Gastroesophageal sphincter (tissue), 4 donors: ENCODE measurements at regions not wholly inside any gene's neighbourhood (a gene's known extent, or its start where the extent isn't known, plus 50 kb on each side); places are given as distances from the start of the nearest gene placed in this dataset.

Source experiments
- ATAC-seq: fragments of 150-250 bp; one replicate; pipeline ENCODE4 v1.9.1; 2016; ENCODE audit warnings: mild to moderate bottlenecking, moderate library complexity
- H3K27ac ChIP-seq, 4 donors: fragments of 200-600 bp; sonication (generic) in 3 of 4; 1 replicate in 3 of 4; 2 replicates in 1 of 4; pipeline ENCODE4 v1.5.1; 2016 to 2019
- H3K27me3 ChIP-seq: fragments of 200-600 bp; sonication (generic); one replicate; pipeline ENCODE4 v1.5.1; 2019
- H3K36me3 ChIP-seq, 2 donors: fragments of 200-600 bp; sonication (generic); one replicate each; pipeline ENCODE4 v1.5.1; 2019; ENCODE audit warnings: control low read depth in 1 of 2
- H3K4me1 ChIP-seq, 3 donors: fragments of 200-600 bp; sonication (generic); 1 replicate in 2 of 3; 2 replicates in 1 of 3; pipeline ENCODE4 v1.5.1; 2016 to 2019; ENCODE audit warnings: control low read depth in 2 of 3
- H3K4me3 ChIP-seq, 2 donors: fragments of 200-600 bp; sonication (generic); one replicate each; pipeline ENCODE4 v1.5.1; 2019; ENCODE audit warnings: mild to moderate bottlenecking in 1 of 2, moderate library complexity in 1 of 2
- H3K9me3 ChIP-seq, 3 donors: fragments of 200-600 bp; sonication (generic); one replicate each; pipeline ENCODE4 v1.5.1; 2017 to 2019; ENCODE audit warnings: control low read depth in 2 of 3
- CTCF ChIP-seq, 4 experiments: fragments of 200-600 bp in 2 of 4; fragments of 450-650 bp in 2 of 4; sonication (generic) in 1 of 4; IDR thresholded peaks; one replicate each; pipeline ENCODE4 v1.5.1; 2017 to 2019; ENCODE audit warnings: antibody characterized with exemption in 4 of 4, mild to moderate bottlenecking in 2 of 4, moderate library complexity in 2 of 4
- EP300 ChIP-seq: sonication (generic); formaldehyde crosslinking; IDR thresholded peaks from one replicate; pipeline ENCODE4 v1.6.1; 2017; ENCODE audit warnings: antibody characterized with exemption, mild to moderate bottlenecking
- POLR2A ChIP-seq, 2 donors: fragments of 450-650 bp; IDR thresholded peaks; one replicate each; pipeline ENCODE4 v1.6.1; 2017; ENCODE audit warnings: antibody characterized with exemption in 2 of 2, mild to moderate bottlenecking in 2 of 2, moderate library complexity in 1 of 2
- POLR2AphosphoS5 ChIP-seq: sonication (generic); formaldehyde crosslinking; IDR thresholded peaks from one replicate; pipeline ENCODE4 v1.6.1; 2017; ENCODE audit warnings: antibody characterized with exemption
- WGBS, 2 donors: methylation state at CpG; one replicate each; pipeline ENCODE4 v1.1.5; 2018; ENCODE audit warnings: low coverage in 1 of 2; 5-methylcytosine and 5-hydroxymethylcytosine counted together

- H3K27ac ChIP-seq, result no peak overlapping the region
- H3K4me1 ChIP-seq, result no peaks in the 10 kb centered on the region
- ATAC-seq, result no peak
- no peaks in the 10 kb centered on the region for H3K36me3 ChIP-seq
- TF ChIP-seq EP300 (no peak), CTCF (IDR thresholded peaks at IDR 0.05) (no peak), POLR2A (IDR thresholded peaks at IDR 0.05) (no peak), POLR2AphosphoS5 (no peak)
- no peaks in the 10 kb centered on the region for H3K27me3 ChIP-seq
- H3K4me3 ChIP-seq, result no peak overlapping the region
- 72% methylated on average over 3 of the region's 3 CpGs; no CpG with 5 or more reads in 1 of the 2 donors for WGBS, 2 donors
- H3K9me3 ChIP-seq, result no peaks in the 10 kb centered on the region
Observed at GRCh38 chr3:181847276-181847675, 135.6 kb downstream of the SOX2 start.

- no peak overlapping the region for H3K27ac ChIP-seq
- H3K27me3 ChIP-seq, result no peaks in the 10 kb centered on the region
- no peaks in the 10 kb centered on the region for H3K4me1 ChIP-seq
- H3K36me3 ChIP-seq, result no peaks in the 10 kb centered on the region
- H3K4me3 ChIP-seq, result no peak overlapping the region
- WGBS, 2 donors, result 42 to 48% methylated on average over 4 of the region's 4 CpGs
- H3K9me3 ChIP-seq, result no peaks in the 10 kb centered on the region
- TF ChIP-seq CTCF (IDR thresholded peaks at IDR 0.05) (no peak), POLR2AphosphoS5 (no peak), POLR2A (IDR thresholded peaks at IDR 0.05) (no peak), EP300 (no peak)
- ATAC-seq, result no peak
Observed at GRCh38 chr3:181851063-181851462, 139.3 kb downstream of the SOX2 start.

GRCh38 chr3:181855825-181856224 lies 144.1 kb downstream of the SOX2 start:
- 87% methylated on average over 2 of the region's 2 CpGs; no CpG with 5 or more reads in 1 of the 2 donors for WGBS, 2 donors
- ATAC-seq, result no peak
- Histone ChIP-seq H3K4me3 (no peak overlapping the region), H3K4me1 (no peaks in the 10 kb centered on the region), H3K36me3 (no peaks in the 10 kb centered on the region), H3K9me3 (no peaks in the 10 kb centered on the region), H3K27me3 (no peaks in the 10 kb centered on the region), H3K27ac (no peak overlapping the region)
- TF ChIP-seq POLR2A (IDR thresholded peaks at IDR 0.05) (no peak), POLR2AphosphoS5 (no peak), CTCF (IDR thresholded peaks at IDR 0.05) (no peak), EP300 (no peak)

GRCh38 chr3:181859518-181859917 lies 147.8 kb downstream of the SOX2 start:
- WGBS, 2 donors, result 36 to 57% methylated on average over 3 to 4 of the region's 4 CpGs
- Histone ChIP-seq H3K9me3 (no peaks in the 10 kb centered on the region), H3K27me3 (no peaks in the 10 kb centered on the region), H3K27ac (no peak overlapping the region), H3K36me3 (no peaks in the 10 kb centered on the region), H3K4me3 (no peak overlapping the region), H3K4me1 (no peaks in the 10 kb centered on the region)
- no peak for ATAC-seq
- no peak for TF ChIP-seq EP300
- no peak for TF ChIP-seq POLR2AphosphoS5
- TF ChIP-seq POLR2A (IDR thresholded peaks at IDR 0.05), result no peak
- no peak for TF ChIP-seq CTCF (IDR thresholded peaks at IDR 0.05)

GRCh38 chr3:181860235-181860634 lies 148.5 kb downstream of the SOX2 start:
- 75% methylated on average over 1 of the region's 1 CpG for WGBS, 2 donors
- Histone ChIP-seq H3K4me1 (no peaks in the 10 kb centered on the region), H3K27ac (no peak overlapping the region), H3K36me3 (no peaks in the 10 kb centered on the region), H3K4me3 (no peak overlapping the region), H3K27me3 (no peaks in the 10 kb centered on the region), H3K9me3 (no peaks in the 10 kb centered on the region)
- ATAC-seq, result no peak
- no peak for TF ChIP-seq CTCF (IDR thresholded peaks at IDR 0.05)
- TF ChIP-seq EP300, result no peak
- TF ChIP-seq POLR2A (IDR thresholded peaks at IDR 0.05), result no peak
- TF ChIP-seq POLR2AphosphoS5, result no peak
